ENCODE measurements at regions not wholly inside any gene's neighbourhood (a gene's known extent, or its start where the extent isn't known, plus 50 kb on each side); places are given as distances from the start of the nearest gene placed in this dataset.
A peak's percentile ranks its signal among the peaks of the same experiment; 100 is the strongest.

- DNase-seq (ENCODE audit: extremely low spot score in 2 of 2), result no peak
- H3K9me3 ChIP-seq, result no peaks in the 10 kb centered on the region
- no peak overlapping the region for H3K27ac ChIP-seq
- TF ChIP-seq POLR2A (IDR thresholded peaks at IDR 0.05), result no peak
- no peak for TF ChIP-seq CTCF (IDR thresholded peaks at IDR 0.05)
- TF ChIP-seq POLR2AphosphoS5 (IDR thresholded peaks at IDR 0.05; ENCODE audit: insufficient read depth in 1 of 2, low read depth in 1 of 2), result no peak
- H3K4me3 ChIP-seq, result no peak overlapping the region
- intact Hi-C loops (cut with DNase I), result no loop called here
- H3K36me3 ChIP-seq, result no peaks in the 10 kb centered on the region
- H3K27me3 ChIP-seq, result no peaks in the 10 kb centered on the region
- peaks cover 13% of the 10 kb centered on the region for H3K4me1 ChIP-seq
These were observed 77.5 kb upstream of the NKD1 start for GRCh38 chr16:50470687-50471086.

GRCh38 chr16:50469744-50470321 lies 78.4 kb upstream of the NKD1 start:
- Histone ChIP-seq H3K36me3 (no peaks in the 10 kb centered on the region), H3K27me3 (no peaks in the 10 kb centered on the region), H3K4me3 (no peak overlapping the region), H3K27ac (no peak overlapping the region), H3K4me1 (peaks cover 13% of the 10 kb centered on the region), H3K9me3 (no peaks in the 10 kb centered on the region)
- DNase-seq (ENCODE audit: extremely low spot score in 2 of 2), result no peak
- TF ChIP-seq CTCF (IDR thresholded peaks at IDR 0.05), result no peak
- no peak for TF ChIP-seq POLR2A (IDR thresholded peaks at IDR 0.05)
- no peak for TF ChIP-seq POLR2AphosphoS5 (IDR thresholded peaks at IDR 0.05; ENCODE audit: insufficient read depth in 1 of 2, low read depth in 1 of 2)
- intact Hi-C loops (cut with DNase I), result no loop called here

GRCh38 chr16:50469121-50469743 lies 79.0 kb upstream of the NKD1 start:
- H3K36me3 ChIP-seq, result no peaks in the 10 kb centered on the region
- no peak for TF ChIP-seq CTCF (IDR thresholded peaks at IDR 0.05)
- intact Hi-C loops (cut with DNase I), result no loop called here
- H3K27me3 ChIP-seq, result no peaks in the 10 kb centered on the region
- no peak for DNase-seq (ENCODE audit: extremely low spot score in 2 of 2)
- no peak overlapping the region for H3K27ac ChIP-seq
- H3K4me1 ChIP-seq, result peaks cover 13% of the 10 kb centered on the region
- H3K9me3 ChIP-seq, result no peaks in the 10 kb centered on the region
- H3K4me3 ChIP-seq, result no peak overlapping the region

- no peak for DNase-seq (ENCODE audit: extremely low spot score in 2 of 2)
- TF ChIP-seq POLR2AphosphoS5 (IDR thresholded peaks at IDR 0.05; ENCODE audit: insufficient read depth in 1 of 2, low read depth in 1 of 2) (no peak), POLR2A (IDR thresholded peaks at IDR 0.05) (no peak), CTCF (IDR thresholded peaks at IDR 0.05) (no peak)
- Histone ChIP-seq H3K27me3 (no peaks in the 10 kb centered on the region), H3K27ac (no peak overlapping the region), H3K9me3 (no peaks in the 10 kb centered on the region), H3K36me3 (no peaks in the 10 kb centered on the region), H3K4me3 (no peak overlapping the region), H3K4me1 (peaks cover 13% of the 10 kb centered on the region)
- intact Hi-C loops (cut with DNase I), result no loop called here
These were observed 79.5 kb upstream of the NKD1 start for GRCh38 chr16:50468749-50469078.

- H3K9me3 ChIP-seq, result no peaks in the 10 kb centered on the region
- peak overlapping the region; percentile 34 to 41 for H3K4me3 ChIP-seq
- no peak for DNase-seq (ENCODE audit: extremely low spot score in 2 of 2)
- H3K27me3 ChIP-seq, result no peaks in the 10 kb centered on the region
- no peaks in the 10 kb centered on the region for H3K36me3 ChIP-seq
- intact Hi-C loops (cut with DNase I), result no loop called here
- H3K27ac ChIP-seq, result no peak overlapping the region
- peaks cover 13% of the 10 kb centered on the region for H3K4me1 ChIP-seq
- no peak for TF ChIP-seq CTCF (IDR thresholded peaks at IDR 0.05)
These were observed 80.0 kb upstream of the NKD1 start for GRCh38 chr16:50467943-50468748.

Data from vagina (tissue), 2 donors.